ENCODE measurements at regions not wholly inside any gene's neighbourhood (a gene's known extent, or its start where the extent isn't known, plus 50 kb on each side); places are given as distances from the start of the nearest gene placed in this dataset.

GRCh38 chr20:40156600-40157317 lies 532.3 kb downstream of the MAFB start:
- peaks cover 2% of the 10 kb centered on the region for H3K4me1 Mint-ChIP-seq
- TF ChIP-seq CTCF (IDR thresholded peaks at IDR 0.05) = no peak
- H3K36me3 Mint-ChIP-seq = no peaks in the 10 kb centered on the region
- Histone ChIP-seq H3K9ac (ENCODE audit: insufficient read depth, low read length, poor library complexity, severe bottlenecking) (no peak overlapping the region), H4K20me1 (ENCODE audit: insufficient read depth, low read length) (no peaks in the 10 kb centered on the region), H3K27me3 (ENCODE audit: control insufficient read depth in 2 of 2, insufficient read depth in 2 of 2, low read length in 2 of 2) (peaks cover 0 to 6% of the 10 kb centered on the region in 2 donors), H3K4me1 (ENCODE audit: control insufficient read depth in 1 of 2, insufficient read depth in 2 of 2, low read length in 2 of 2) (no peaks in the 10 kb centered on the region), H3K27ac (ENCODE audit: low read depth in 1 of 2, low read length in 2 of 2) (no peak overlapping the region), H3K4me3 (replicated peaks in 1 of 3; ENCODE audit: low read depth in 2 of 3, low read length in 3 of 3) (no peak overlapping the region), H3K4me2 (replicated peaks; ENCODE audit: extremely low read depth, low read length, poor library complexity, severe bottlenecking) (no peak overlapping the region), H3K36me3 (replicated peaks in 1 of 2; ENCODE audit: control insufficient read depth in 1 of 2, insufficient read depth in 2 of 2, low read length in 2 of 2) (no peaks in the 10 kb centered on the region), H3K79me2 (ENCODE audit: insufficient read depth, low read length) (no peaks in the 10 kb centered on the region), H2AFZ (ENCODE audit: insufficient read depth, low read depth, low read length, poor library complexity, severe bottlenecking) (no peak overlapping the region), H3K9me3 (replicated peaks in 1 of 2; ENCODE audit: control insufficient read depth in 1 of 2, insufficient read depth in 1 of 2, low read length in 2 of 2) (no peaks in the 10 kb centered on the region)
- no peak for DNase-seq
- intact Hi-C loops (cut with micrococcal nuclease) = loop anchor here (10.0 kb wide), 2 partner anchors 788 to 808 kb away; no protein-coding TSS in a partner anchor
- WGBS (ENCODE audit: insufficient coverage) = no CpG with 5 or more reads among the region's 4 CpGs
- H3K4me3 Mint-ChIP-seq = no peak overlapping the region
- H3K27ac Mint-ChIP-seq = no peak overlapping the region
- H3K9me3 Mint-ChIP-seq = no peaks in the 10 kb centered on the region
- peaks cover 3 to 13% (median 4%) of the 10 kb centered on the region in 3 donors for H3K27me3 Mint-ChIP-seq (ENCODE audit: low read depth in 3 of 3)

DNA sequence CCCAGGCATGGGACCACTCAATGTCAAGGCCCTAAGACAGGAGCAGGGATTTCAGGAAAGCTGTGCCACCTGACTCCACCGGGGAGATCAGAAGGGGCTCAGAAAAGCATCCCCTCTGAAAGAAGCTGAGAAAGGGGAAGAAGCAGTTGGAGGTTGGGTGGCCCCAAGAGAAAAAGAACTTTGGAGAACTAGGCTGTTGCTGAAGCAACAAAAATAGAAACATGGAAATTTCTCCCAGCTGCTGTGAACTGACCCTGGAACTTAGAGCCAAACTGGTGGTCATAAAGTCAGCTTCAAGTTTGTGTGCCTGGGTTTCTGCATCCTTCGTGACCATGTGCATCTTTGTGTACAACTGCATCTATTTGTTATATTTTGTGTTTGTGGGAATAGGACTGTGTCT lies 534.5 kb downstream of the MAFB start:
- Histone ChIP-seq H3K9ac (ENCODE audit: insufficient read depth, low read length, poor library complexity, severe bottlenecking) (no peak overlapping the region), H3K4me3 (replicated peaks in 1 of 3; ENCODE audit: low read depth in 2 of 3, low read length in 3 of 3) (no peak overlapping the region), H2AFZ (ENCODE audit: insufficient read depth, low read depth, low read length, poor library complexity, severe bottlenecking) (no peak overlapping the region), H3K9me3 (replicated peaks in 1 of 2; ENCODE audit: control insufficient read depth in 1 of 2, insufficient read depth in 1 of 2, low read length in 2 of 2) (no peaks in the 10 kb centered on the region), H3K4me1 (ENCODE audit: control insufficient read depth in 1 of 2, insufficient read depth in 2 of 2, low read length in 2 of 2) (no peaks in the 10 kb centered on the region), H4K20me1 (ENCODE audit: insufficient read depth, low read length) (no peaks in the 10 kb centered on the region), H3K79me2 (ENCODE audit: insufficient read depth, low read length) (no peaks in the 10 kb centered on the region), H3K27ac (ENCODE audit: low read depth in 1 of 2, low read length in 2 of 2) (no peak overlapping the region), H3K27me3 (ENCODE audit: control insufficient read depth in 2 of 2, insufficient read depth in 2 of 2, low read length in 2 of 2) (peaks cover 0 to 6% of the 10 kb centered on the region in 2 donors), H3K36me3 (replicated peaks in 1 of 2; ENCODE audit: control insufficient read depth in 1 of 2, insufficient read depth in 2 of 2, low read length in 2 of 2) (no peaks in the 10 kb centered on the region), H3K4me2 (replicated peaks; ENCODE audit: extremely low read depth, low read length, poor library complexity, severe bottlenecking) (no peak overlapping the region)
- Mint-ChIP-seq H3K4me3 (no peak overlapping the region), H3K36me3 (no peaks in the 10 kb centered on the region), H3K4me1 (peaks cover 2% of the 10 kb centered on the region), H3K9me3 (no peaks in the 10 kb centered on the region), H3K27me3 (ENCODE audit: low read depth in 3 of 3) (peaks cover 4 to 13% (median 6%) of the 10 kb centered on the region in 3 donors), H3K27ac (peak overlapping the region in 1 of 7 donors; percentile 33)
- WGBS (ENCODE audit: insufficient coverage) = 0% methylated on average over 1 of the region's 2 CpGs
- DNase-seq = no peak
- TF ChIP-seq CTCF (IDR thresholded peaks at IDR 0.05) = no peak
- intact Hi-C loops (cut with micrococcal nuclease) = loop anchor here (10.0 kb wide), 2 partner anchors 790 to 810 kb away; no protein-coding TSS in a partner anchor
